IPS-20b (cell line): ENCODE measurements at regions not wholly inside any gene's neighbourhood (a gene's known extent, or its start where the extent isn't known, plus 50 kb on each side); places are given as distances from the start of the nearest gene placed in this dataset.

Experiments
- H3K27ac ChIP-seq: one replicate; pipeline ENCODE4 v1.5.1; 2013; ENCODE audit warnings: low read length
- H3K27me3 ChIP-seq: 2 replicates; pipeline ENCODE4 v1.6.1; 2013; ENCODE audit warnings: mild to moderate bottlenecking, low read length, inconsistent platforms; ENCODE audit not compliant: insufficient read depth
- H3K36me3 ChIP-seq: 2 replicates; pipeline ENCODE4 v1.6.1; 2013; ENCODE audit warnings: low read depth, mild to moderate bottlenecking, inconsistent platforms, low read length, moderate library complexity; ENCODE audit not compliant: insufficient read depth
- H3K4me1 ChIP-seq: 2 replicates; pipeline ENCODE4 v1.6.1; 2013; ENCODE audit warnings: mild to moderate bottlenecking, control low read depth, inconsistent platforms, low read length, moderate library complexity; ENCODE audit not compliant: insufficient read depth
- H3K4me3 ChIP-seq: 2 replicates; pipeline ENCODE4 v1.5.1; 2013; ENCODE audit warnings: mild to moderate bottlenecking, low read length, inconsistent platforms
- H3K9ac ChIP-seq: 2 replicates; pipeline ENCODE4 v1.6.1; 2013; ENCODE audit warnings: low read depth, mild to moderate bottlenecking, inconsistent platforms, low read length, moderate library complexity
- H3K9me3 ChIP-seq: 2 replicates; pipeline ENCODE4 v1.6.1; 2013; ENCODE audit warnings: mild to moderate bottlenecking, low read depth, low read length, inconsistent platforms; ENCODE audit not compliant: insufficient read depth

DNA sequence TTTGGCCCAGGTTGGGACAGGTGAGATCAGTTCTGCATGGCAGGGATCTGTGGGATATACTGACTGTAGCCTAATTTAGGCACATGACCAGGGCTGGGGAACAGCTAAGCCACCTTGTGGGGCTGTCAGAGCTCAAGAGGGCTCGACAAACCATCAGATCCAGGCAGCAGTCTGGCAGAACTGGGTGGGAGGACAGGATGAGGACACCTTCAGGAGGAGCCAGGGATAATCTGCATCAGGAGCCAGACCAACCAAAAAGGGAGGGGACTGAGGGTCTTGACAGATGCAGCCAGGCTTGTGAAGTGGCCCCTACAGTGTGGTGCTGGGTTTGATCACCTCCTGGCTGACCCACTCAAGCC is 123.4 kb downstream of the MAFB start:
- Histone ChIP-seq H3K4me1 (0 out of 2 replicates have a peak, but pooled peaks cover 4% of the 10 kb centered on the region), H3K27ac (no peak overlapping the region)

DNA sequence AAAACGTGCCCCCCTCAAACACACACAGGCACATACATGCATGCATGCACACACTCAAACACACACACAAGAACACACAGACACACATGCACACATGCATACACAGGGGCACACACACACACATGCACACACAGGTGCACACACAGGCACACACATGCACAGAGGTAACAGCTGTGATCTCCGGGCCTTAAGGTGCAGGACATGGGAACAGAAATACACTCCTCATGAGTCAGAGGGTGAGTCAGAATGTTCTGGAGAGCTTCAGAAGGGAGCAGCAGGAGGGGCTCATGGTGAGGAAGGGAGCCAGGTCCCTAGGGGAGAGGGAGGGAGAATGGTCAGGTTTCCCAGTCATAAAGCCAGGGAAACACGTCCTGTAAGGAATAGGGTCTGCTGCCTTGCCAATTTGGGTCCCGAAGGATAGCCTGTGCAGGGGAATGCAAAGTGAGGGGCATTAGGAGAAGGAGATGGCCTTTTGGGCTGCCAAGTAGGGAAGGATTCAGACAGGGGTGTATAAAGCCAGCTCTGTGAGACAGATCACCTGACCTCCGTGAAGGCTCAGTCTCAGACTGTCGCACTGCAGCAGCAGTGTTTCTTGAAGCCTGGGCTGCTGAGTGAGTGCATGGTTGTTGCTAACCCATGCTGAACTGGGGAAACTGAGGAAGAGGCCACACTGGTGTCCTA is 123.9 kb downstream of the MAFB start:
- no peak overlapping the region for H3K27ac ChIP-seq
- no peak overlapping the region for H3K4me3 ChIP-seq
- no peaks in the 10 kb centered on the region for H3K9me3 ChIP-seq
- 0 out of 2 replicates have a peak, but pooled peaks cover 4% of the 10 kb centered on the region for H3K4me1 ChIP-seq
- no peaks in the 10 kb centered on the region for H3K36me3 ChIP-seq
- no peaks in the 10 kb centered on the region for H3K27me3 ChIP-seq
- H3K9ac ChIP-seq, result no peak overlapping the region

More for the DNA sequence above, 123.4 kb downstream of the MAFB start:
- Histone ChIP-seq H3K4me3 (no peak overlapping the region), H3K9ac (no peak overlapping the region), H3K9me3 (no peaks in the 10 kb centered on the region), H3K27me3 (no peaks in the 10 kb centered on the region), H3K36me3 (no peaks in the 10 kb centered on the region)

- Histone ChIP-seq H3K9ac (no peak overlapping the region), H3K36me3 (no peaks in the 10 kb centered on the region), H3K27ac (no peak overlapping the region), H3K27me3 (no peaks in the 10 kb centered on the region), H3K4me3 (no peak overlapping the region), H3K4me1 (0 out of 2 replicates have a peak, but pooled peaks cover 4% of the 10 kb centered on the region), H3K9me3 (no peaks in the 10 kb centered on the region)
Observed at GRCh38 chr20:40563296-40563950, 125.6 kb downstream of the MAFB start.

GRCh38 chr20:40562031-40562430 is 127.0 kb downstream of the MAFB start:
- no peak overlapping the region; the same call in 1 of the 2 replicates for H3K9ac ChIP-seq
- no peaks in the 10 kb centered on the region for H3K36me3 ChIP-seq
- no peak overlapping the region for H3K27ac ChIP-seq
- H3K4me3 ChIP-seq, result no peak overlapping the region
- no peaks in the 10 kb centered on the region for H3K27me3 ChIP-seq
- H3K4me1 ChIP-seq, result 0 out of 2 replicates have a peak, but pooled peaks cover 4% of the 10 kb centered on the region
- no peaks in the 10 kb centered on the region for H3K9me3 ChIP-seq

- no peak overlapping the region for H3K9ac ChIP-seq
- no peaks in the 10 kb centered on the region for H3K27me3 ChIP-seq
- H3K4me3 ChIP-seq, result no peak overlapping the region
- H3K4me1 ChIP-seq, result 0 out of 2 replicates have a peak, but pooled peaks cover 4% of the 10 kb centered on the region
- H3K27ac ChIP-seq, result no peak overlapping the region
- H3K36me3 ChIP-seq, result no peaks in the 10 kb centered on the region
- no peaks in the 10 kb centered on the region for H3K9me3 ChIP-seq
Observed at GRCh38 chr20:40561187-40561586, 127.8 kb downstream of the MAFB start.

- Histone ChIP-seq H3K9ac (no peak overlapping the region), H3K36me3 (no peaks in the 10 kb centered on the region), H3K9me3 (no peaks in the 10 kb centered on the region), H3K4me3 (no peak overlapping the region), H3K4me1 (0 out of 2 replicates have a peak, but pooled peaks cover 4% of the 10 kb centered on the region), H3K27ac (no peak overlapping the region), H3K27me3 (no peaks in the 10 kb centered on the region)
Observed at GRCh38 chr20:40558212-40558611, 130.8 kb downstream of the MAFB start.

GRCh38 chr20:40551125-40551530 is 137.9 kb downstream of the MAFB start:
- Histone ChIP-seq H3K36me3 (no peaks in the 10 kb centered on the region), H3K9me3 (no peaks in the 10 kb centered on the region), H3K9ac (no peak overlapping the region), H3K4me1 (no peaks in the 10 kb centered on the region), H3K27ac (no peak overlapping the region), H3K27me3 (no peaks in the 10 kb centered on the region), H3K4me3 (no peak overlapping the region)

DNA sequence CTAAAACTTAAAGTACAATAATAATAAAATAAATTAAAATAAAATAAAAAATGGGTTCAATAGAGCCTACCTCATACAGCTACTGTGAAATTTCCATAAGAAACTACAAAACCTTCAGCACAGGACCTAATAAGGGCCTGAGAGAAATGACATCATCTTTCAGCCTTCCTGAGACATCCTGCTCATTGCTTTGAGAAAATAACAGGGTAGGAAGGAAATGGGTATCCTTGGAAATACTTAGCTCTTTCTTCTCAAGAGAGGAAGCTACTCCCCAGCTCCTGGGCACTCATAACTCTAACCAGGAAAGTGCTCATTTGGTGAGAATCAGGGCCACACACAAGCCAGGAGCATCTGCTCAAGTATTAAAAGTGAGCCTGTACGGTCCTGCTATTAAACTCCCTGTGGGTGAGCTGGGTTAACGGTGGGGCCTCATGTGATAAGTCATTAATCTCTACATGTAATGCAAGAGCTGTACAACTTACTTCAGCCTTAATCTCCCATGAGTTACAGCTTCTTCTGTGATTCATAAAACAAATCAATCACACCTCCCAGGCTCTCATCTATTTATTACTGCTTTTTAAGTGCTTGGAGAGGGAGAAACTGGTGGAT is 141.4 kb downstream of the MAFB start:
- Histone ChIP-seq H3K4me1 (no peaks in the 10 kb centered on the region), H3K36me3 (no peaks in the 10 kb centered on the region), H3K4me3 (no peak overlapping the region), H3K27ac (no peak overlapping the region), H3K9me3 (no peaks in the 10 kb centered on the region), H3K27me3 (no peaks in the 10 kb centered on the region), H3K9ac (no peak overlapping the region)

- H3K27me3 ChIP-seq, result no peaks in the 10 kb centered on the region
- H3K4me1 ChIP-seq, result no peaks in the 10 kb centered on the region
- H3K36me3 ChIP-seq, result no peaks in the 10 kb centered on the region
- no peaks in the 10 kb centered on the region for H3K9me3 ChIP-seq
- no peak overlapping the region for H3K4me3 ChIP-seq
- no peak overlapping the region for H3K27ac ChIP-seq
- no peak overlapping the region for H3K9ac ChIP-seq
Observed at GRCh38 chr20:40545478-40545877, 143.6 kb downstream of the MAFB start.

DNA sequence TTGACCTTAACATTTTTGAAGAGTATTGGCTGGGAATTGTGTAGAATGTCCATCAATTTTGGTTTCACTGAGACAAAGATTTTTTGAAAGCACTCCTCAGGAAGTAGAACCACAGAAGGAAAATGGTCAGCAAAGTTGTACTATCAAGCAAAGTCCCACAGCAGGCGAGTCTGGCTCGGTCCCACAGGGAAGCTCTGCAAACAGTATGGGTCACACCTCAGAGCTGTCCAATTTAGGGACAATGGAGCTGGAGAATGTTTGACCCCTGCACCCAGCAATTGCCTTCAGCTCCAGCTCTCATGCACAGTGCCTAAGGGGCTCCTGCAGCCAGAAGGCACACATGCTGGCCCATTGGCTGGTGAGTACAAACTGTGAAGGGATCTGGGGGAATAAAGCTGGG is 147.0 kb downstream of the MAFB start:
- H3K4me3 ChIP-seq, result no peak overlapping the region
- no peaks in the 10 kb centered on the region for H3K36me3 ChIP-seq
- no peaks in the 10 kb centered on the region for H3K9me3 ChIP-seq
- H3K27me3 ChIP-seq, result 0 out of 2 replicates have a peak, but pooled peaks cover 3% of the 10 kb centered on the region
- no peak overlapping the region for H3K9ac ChIP-seq
- no peaks in the 10 kb centered on the region for H3K4me1 ChIP-seq
- no peak overlapping the region for H3K27ac ChIP-seq

- Histone ChIP-seq H3K4me1 (no peaks in the 10 kb centered on the region), H3K27me3 (0 out of 2 replicates have a peak, but pooled peaks cover 3% of the 10 kb centered on the region), H3K27ac (no peak overlapping the region), H3K4me3 (no peak overlapping the region), H3K36me3 (no peaks in the 10 kb centered on the region), H3K9ac (no peak overlapping the region), H3K9me3 (no peaks in the 10 kb centered on the region)
Observed at GRCh38 chr20:40540166-40540565, 148.9 kb downstream of the MAFB start.

DNA sequence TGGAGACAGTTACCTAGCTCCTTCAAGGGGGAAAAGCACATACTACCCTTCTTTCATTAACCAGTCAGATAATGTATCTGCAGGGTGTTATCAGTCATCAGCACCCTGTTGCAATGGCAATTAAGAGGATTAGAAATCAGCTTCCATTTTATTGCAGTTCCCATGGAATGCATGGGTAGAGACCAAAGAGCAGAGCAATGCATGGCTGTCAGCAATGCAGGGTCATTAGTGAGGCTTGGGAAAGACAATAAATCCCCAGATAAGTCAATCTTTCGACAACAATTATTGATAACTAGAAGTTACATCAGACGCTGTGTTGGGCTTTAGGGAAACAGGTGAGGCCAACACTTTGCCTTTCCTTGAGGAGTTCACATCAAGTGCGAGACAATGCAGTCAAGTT is 150.9 kb downstream of the MAFB start:
- no peak overlapping the region for H3K9ac ChIP-seq
- H3K4me1 ChIP-seq, result no peaks in the 10 kb centered on the region
- 0 out of 2 replicates have a peak, but pooled peaks cover 3% of the 10 kb centered on the region for H3K27me3 ChIP-seq
- no peak overlapping the region for H3K27ac ChIP-seq
- no peak overlapping the region for H3K4me3 ChIP-seq
- H3K36me3 ChIP-seq, result no peaks in the 10 kb centered on the region
- H3K9me3 ChIP-seq, result no peaks in the 10 kb centered on the region
